Neural progenitor cell (in vitro differentiated cells): ENCODE measurements at regions not wholly inside any gene's neighbourhood (a gene's known extent, or its start where the extent isn't known, plus 50 kb on each side); places are given as distances from the start of the nearest gene placed in this dataset.
A peak's percentile ranks its signal among the peaks of the same experiment; 100 is the strongest.

ENCODE experiments used
- DNase-seq: peaks from one replicate; pipeline ENCODE4 v3.0.0-alpha.2; 2016; ENCODE audit warnings: low spot score
- H2AFZ ChIP-seq: fragments of 200-600 bp; sonication (generic); replicated peaks from 2 replicates; pipeline ENCODE4 v1.6.1; 2016; ENCODE audit warnings: antibody characterized with exemption
- H3F3A ChIP-seq: fragments of 200-600 bp; sonication (generic); 2 replicates; pipeline ENCODE4 v1.6.1; 2016; ENCODE audit warnings: antibody characterized with exemption, low read depth
- H3K27ac ChIP-seq: fragments of 200-600 bp; sonication (generic); 2 replicates; pipeline ENCODE4 v1.5.1; 2016; ENCODE audit warnings: mild to moderate bottlenecking
- H3K27me3 ChIP-seq: fragments of 200-600 bp; sonication (generic); 2 replicates; pipeline ENCODE4 v1.6.1; 2016; ENCODE audit warnings: mild to moderate bottlenecking, moderate library complexity
- H3K36me3 ChIP-seq: fragments of 200-600 bp; sonication (generic); 2 replicates; pipeline ENCODE4 v1.5.1; 2016
- H3K4me1 ChIP-seq: fragments of 200-600 bp; sonication (generic); 2 replicates; pipeline ENCODE4 v1.6.1; 2016; ENCODE audit warnings: mixed run types
- H3K4me2 ChIP-seq: fragments of 200-600 bp; sonication (generic); 2 replicates; pipeline ENCODE4 v1.6.1; 2016
- H3K4me3 ChIP-seq: fragments of 200-600 bp; sonication (generic); 2 replicates; pipeline ENCODE4 v1.5.1; 2016
- H3K79me2 ChIP-seq: fragments of 200-600 bp; sonication (generic); 2 replicates; pipeline ENCODE4 v1.6.1; 2016; ENCODE audit warnings: low read depth
- H3K9ac ChIP-seq: fragments of 200-600 bp; sonication (generic); 2 replicates; pipeline ENCODE4 v1.6.1; 2016
- H3K9me3 ChIP-seq: fragments of 200-600 bp; sonication (generic); 2 replicates; pipeline ENCODE4 v1.5.1; 2016; ENCODE audit warnings: low read depth
- H4K20me1 ChIP-seq: fragments of 200-600 bp; sonication (generic); 2 replicates; pipeline ENCODE4 v1.6.1; 2016; ENCODE audit warnings: low read depth
- H3K27ac Mint-ChIP-seq: 3 replicates; pipeline ENCODE4 v1.8.0; 2021; ENCODE audit warnings: mixed read lengths
- H3K27me3 Mint-ChIP-seq: 2 replicates; pipeline ENCODE4 v1.8.0; 2022; ENCODE audit warnings: low read depth, mild to moderate bottlenecking, inconsistent platforms, moderate library complexity, mixed read lengths; ENCODE audit not compliant: insufficient read depth
- H3K36me3 Mint-ChIP-seq: 3 replicates; pipeline ENCODE4 v1.8.0; 2021; ENCODE audit warnings: mixed read lengths
- H3K4me1 Mint-ChIP-seq: 3 replicates; pipeline ENCODE4 v1.8.0; 2021; ENCODE audit warnings: mixed read lengths
- H3K4me3 Mint-ChIP-seq: 3 replicates; pipeline ENCODE4 v1.8.0; 2021; ENCODE audit warnings: mild to moderate bottlenecking, moderate library complexity, mixed read lengths
- H3K9me3 Mint-ChIP-seq: 3 replicates; pipeline ENCODE4 v1.8.0; 2020; ENCODE audit warnings: mixed read lengths
- CTCF ChIP-seq: fragments of 200-600 bp; sonication (generic); IDR thresholded peaks from 2 replicates; pipeline ENCODE4 v1.5.1; 2017; ENCODE audit warnings: antibody characterized with exemption, mild to moderate bottlenecking
- EZH2 ChIP-seq: fragments of 200-600 bp; sonication (generic); IDR thresholded peaks from 2 replicates; pipeline ENCODE4 v1.6.1; 2017; ENCODE audit warnings: antibody characterized with exemption, mild to moderate bottlenecking, moderate library complexity
- EZH2phosphoT487 ChIP-seq: fragments of 200-600 bp; sonication (generic); IDR thresholded peaks from 2 replicates; pipeline ENCODE4 v1.6.1; 2017; ENCODE audit warnings: antibody characterized with exemption

- TF ChIP-seq CTCF (no peak), EZH2 (no peak), EZH2phosphoT487 (no peak)
- Histone ChIP-seq H2AFZ (no peak overlapping the region), H3K9me3 (no peaks in the 10 kb centered on the region), H3F3A (no peaks in the 10 kb centered on the region), H3K79me2 (no peaks in the 10 kb centered on the region), H3K27ac (no peak overlapping the region), H3K9ac (no peak overlapping the region), H3K4me2 (no peak overlapping the region), H3K36me3 (no peaks in the 10 kb centered on the region), H3K27me3 (no peaks in the 10 kb centered on the region), H3K4me1 (no peaks in the 10 kb centered on the region), H3K4me3 (no peak overlapping the region), H4K20me1 (no peaks in the 10 kb centered on the region)
- H3K9me3 Mint-ChIP-seq: no peaks in the 10 kb centered on the region
- H3K36me3 Mint-ChIP-seq: no peaks in the 10 kb centered on the region
- H3K4me1 Mint-ChIP-seq: no peaks in the 10 kb centered on the region
- H3K27ac Mint-ChIP-seq: no peak overlapping the region
- no peak for DNase-seq
- peaks cover 2% of the 10 kb centered on the region for H3K27me3 Mint-ChIP-seq
- no peak overlapping the region for H3K4me3 Mint-ChIP-seq
Observed at GRCh38 chr11:42960521-42961088, 351.2 kb upstream of the API5 start.

DNA sequence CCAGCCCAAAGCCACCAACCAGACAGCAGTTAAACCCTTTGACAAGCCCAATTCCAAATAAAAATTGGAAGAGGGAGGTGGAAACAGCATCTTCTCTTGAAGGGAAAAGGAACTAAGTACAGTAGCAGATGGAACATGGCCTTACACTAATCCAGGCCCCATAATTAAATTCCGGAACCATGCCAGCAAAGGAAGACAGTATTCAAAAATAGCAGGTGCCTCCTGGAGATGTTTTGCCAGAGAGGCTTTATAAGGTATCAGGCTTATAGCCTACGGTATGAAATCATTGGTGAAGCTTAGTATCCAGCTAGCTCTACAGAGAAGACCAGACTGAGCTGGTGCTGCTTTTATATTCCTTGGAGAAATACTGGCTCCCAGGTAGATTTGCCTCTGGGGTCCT lies 344.1 kb upstream of the API5 start:
- Histone ChIP-seq H3K4me3 (no peak overlapping the region), H2AFZ (no peak overlapping the region), H3K79me2 (no peaks in the 10 kb centered on the region), H3K9me3 (no peaks in the 10 kb centered on the region), H3F3A (peaks cover 12% of the 10 kb centered on the region), H3K27me3 (no peaks in the 10 kb centered on the region), H4K20me1 (no peaks in the 10 kb centered on the region), H3K9ac (no peak overlapping the region), H3K27ac (no peak overlapping the region), H3K36me3 (no peaks in the 10 kb centered on the region), H3K4me2 (no peak overlapping the region), H3K4me1 (peaks cover 12% of the 10 kb centered on the region)
- no peak overlapping the region for H3K27ac Mint-ChIP-seq
- H3K27me3 Mint-ChIP-seq: no peaks in the 10 kb centered on the region
- peaks cover 6% of the 10 kb centered on the region for H3K4me1 Mint-ChIP-seq
- TF ChIP-seq EZH2phosphoT487 (no peak), EZH2 (no peak), CTCF (no peak)
- no peaks in the 10 kb centered on the region for H3K9me3 Mint-ChIP-seq
- H3K4me3 Mint-ChIP-seq: no peak overlapping the region
- no peak for DNase-seq
- H3K36me3 Mint-ChIP-seq: no peaks in the 10 kb centered on the region

- Histone ChIP-seq H3K4me3 (no peak overlapping the region), H3K9me3 (no peaks in the 10 kb centered on the region), H3K9ac (no peak overlapping the region), H3K4me2 (no peak overlapping the region), H2AFZ (no peak overlapping the region), H3K27me3 (no peaks in the 10 kb centered on the region), H3F3A (peaks cover 12% of the 10 kb centered on the region), H4K20me1 (no peaks in the 10 kb centered on the region), H3K27ac (no peak overlapping the region), H3K79me2 (no peaks in the 10 kb centered on the region), H3K36me3 (no peaks in the 10 kb centered on the region), H3K4me1 (peaks cover 27% of the 10 kb centered on the region)
- peak overlapping the region; percentile 82 for H3K27ac Mint-ChIP-seq
- DNase-seq: no peak
- H3K27me3 Mint-ChIP-seq: peaks cover 3% of the 10 kb centered on the region
- no peak overlapping the region for H3K4me3 Mint-ChIP-seq
- no peaks in the 10 kb centered on the region for H3K9me3 Mint-ChIP-seq
- no peaks in the 10 kb centered on the region for H3K36me3 Mint-ChIP-seq
- H3K4me1 Mint-ChIP-seq: peaks cover 16% of the 10 kb centered on the region
- TF ChIP-seq EZH2phosphoT487 (no peak), EZH2 (no peak), CTCF (no peak)
Observed at GRCh38 chr11:42972741-42973140, 339.1 kb upstream of the API5 start.
